Cardiac muscle cell (in vitro differentiated cells and primary cell): ENCODE measurements at regions not wholly inside any gene's neighbourhood (a gene's known extent, or its start where the extent isn't known, plus 50 kb on each side); places are given as distances from the start of the nearest gene placed in this dataset.
"Not testable (repeated sequence)": the region's sequence is repeated elsewhere in the genome, so short reads cannot be mapped to it uniquely, and the experiment has no call there.

Source experiments
- DNase-seq, 2 donors: peaks; one replicate each; pipeline versions ENCODE4 v3.0.0 to v3.0.0-alpha.2; 2010 to 2017; ENCODE audit warnings: low read depth in 1 of 2, low spot score in 1 of 2
- H3K27ac ChIP-seq: fragments of 200-600 bp; sonication (generic); 2 replicates; pipeline ENCODE4 v1.5.1; 2016
- H3K27me3 ChIP-seq: fragments of 200-600 bp; sonication (generic); 2 replicates; pipeline ENCODE4 v1.6.0; 2016; ENCODE audit warnings: control low read depth
- H3K36me3 ChIP-seq: fragments of 200-600 bp; sonication (generic); 2 replicates; pipeline ENCODE4 v1.5.1; 2016; ENCODE audit warnings: control low read depth
- H3K4me1 ChIP-seq: fragments of 200-600 bp; sonication (generic); 2 replicates; pipeline ENCODE4 v1.8.1; 2017; ENCODE audit warnings: low read depth, mild to moderate bottlenecking, mixed run types
- H3K4me3 ChIP-seq: fragments of 200-600 bp; sonication (generic); 2 replicates; pipeline ENCODE4 v1.5.1; 2016; ENCODE audit warnings: mild to moderate bottlenecking
- H3K9me3 ChIP-seq: fragments of 200-600 bp; sonication (generic); 2 replicates; pipeline ENCODE4 v1.5.1; 2017; ENCODE audit warnings: low read depth, mild to moderate bottlenecking, control low read depth
- CTCF ChIP-seq: IDR thresholded peaks from 2 replicates; pipeline ENCODE4 v1.5.1; 2012; ENCODE audit warnings: low read depth, mild to moderate bottlenecking, low read length

GRCh38 chr11:7168741-7168990 is 79.9 kb downstream of the RBMXL2 start:
- H3K36me3 ChIP-seq: no peaks in the 10 kb centered on the region
- no peaks in the 10 kb centered on the region for H3K27me3 ChIP-seq
- TF ChIP-seq CTCF: no peak
- no peak overlapping the region for H3K27ac ChIP-seq
- no peaks in the 10 kb centered on the region for H3K4me1 ChIP-seq
- no peaks in the 10 kb centered on the region for H3K9me3 ChIP-seq
- H3K4me3 ChIP-seq: no peak overlapping the region
- no peak for DNase-seq

GRCh38 chr11:7170431-7170830 is 81.3 kb upstream of the SYT9 start:
- Histone ChIP-seq H3K9me3 (no peaks in the 10 kb centered on the region), H3K27me3 (no peaks in the 10 kb centered on the region), H3K4me1 (no peaks in the 10 kb centered on the region), H3K4me3 (no peak overlapping the region), H3K27ac (no peak overlapping the region), H3K36me3 (no peaks in the 10 kb centered on the region)
- DNase-seq: no peak
- no peak for TF ChIP-seq CTCF

- DNase-seq: no peak
- H3K36me3 ChIP-seq: no peaks in the 10 kb centered on the region
- no peaks in the 10 kb centered on the region for H3K9me3 ChIP-seq
- H3K27me3 ChIP-seq: peaks cover 8% of the 10 kb centered on the region
- no peak for TF ChIP-seq CTCF
- no peak overlapping the region for H3K4me3 ChIP-seq
- H3K27ac ChIP-seq: no peak overlapping the region
- H3K4me1 ChIP-seq: no peaks in the 10 kb centered on the region
These were observed 76.7 kb upstream of the SYT9 start for GRCh38 chr11:7175007-7175406.

GRCh38 chr11:7186190-7186589 is 65.5 kb upstream of the SYT9 start:
- Histone ChIP-seq H3K27me3 (peaks cover 3% of the 10 kb centered on the region), H3K27ac (no peak overlapping the region), H3K9me3 (no peaks in the 10 kb centered on the region), H3K36me3 (no peaks in the 10 kb centered on the region), H3K4me1 (no peaks in the 10 kb centered on the region), H3K4me3 (no peak overlapping the region)
- no peak for DNase-seq
- no peak for TF ChIP-seq CTCF

- no peak overlapping the region for H3K27ac ChIP-seq
These were observed 65.0 kb upstream of the SYT9 start for GRCh38 chr11:7186676-7187075.

GRCh38 chr11:7192785-7193184 is 58.9 kb upstream of the SYT9 start:
- H3K4me1 ChIP-seq, H3K36me3 ChIP-seq: not testable (repeated sequence)

More at GRCh38 chr11:7186676-7187075, 65.0 kb upstream of the SYT9 start:
- TF ChIP-seq CTCF: no peak
- H3K27me3 ChIP-seq: peaks cover 3% of the 10 kb centered on the region
- H3K4me3 ChIP-seq: no peak overlapping the region
- no peaks in the 10 kb centered on the region for H3K36me3 ChIP-seq
- no peaks in the 10 kb centered on the region for H3K4me1 ChIP-seq
- no peaks in the 10 kb centered on the region for H3K9me3 ChIP-seq
- no peak for DNase-seq

More at GRCh38 chr11:7192785-7193184, 58.9 kb upstream of the SYT9 start:
- not testable (repeated sequence) for H3K27ac ChIP-seq, DNase-seq, H3K4me3 ChIP-seq, H3K27me3 ChIP-seq, H3K9me3 ChIP-seq
